ENCODE measurements at regions not wholly inside any gene's neighbourhood (a gene's known extent, or its start where the extent isn't known, plus 50 kb on each side); places are given as distances from the start of the nearest gene placed in this dataset.

DNA sequence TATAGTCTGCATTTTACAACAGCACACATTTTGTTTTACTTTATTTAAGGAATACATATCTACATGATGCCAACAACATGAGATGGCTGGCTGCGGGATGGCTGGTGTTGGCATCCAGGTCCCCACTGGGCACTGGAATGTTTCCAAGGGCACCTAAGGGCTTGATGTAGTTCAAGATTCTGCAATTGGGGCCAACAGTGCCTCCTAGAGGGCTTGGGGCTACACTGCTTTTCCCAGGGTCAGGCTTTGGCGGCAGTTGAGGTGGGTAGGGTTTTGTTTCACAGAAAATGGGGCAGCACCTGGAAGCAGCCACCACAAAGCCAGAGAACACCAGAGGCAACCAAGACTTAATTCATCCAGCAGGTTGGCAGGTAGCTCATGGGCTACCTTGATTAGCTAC is 166.7 kb upstream of the PRNP start:
- Histone ChIP-seq H3K4me3 (ENCODE audit: low read length in 2 of 2) (no peak overlapping the region), H3K9me3 (ENCODE audit: control insufficient read depth in 2 of 2, insufficient read depth in 1 of 2, low read length in 1 of 2) (no peaks in the 10 kb centered on the region), H3K4me1 (ENCODE audit: control insufficient read depth in 2 of 2, insufficient read depth in 2 of 2, low read length in 2 of 2) (peaks cover 5 to 12% of the 10 kb centered on the region in 2 donors), H3K27me3 (ENCODE audit: control insufficient read depth in 2 of 2, insufficient read depth in 1 of 2, low read length in 1 of 2) (no peaks in the 10 kb centered on the region), H3K36me3 (ENCODE audit: control insufficient read depth in 2 of 2, insufficient read depth in 2 of 2, low read length in 1 of 2) (no peaks in the 10 kb centered on the region), H3K27ac (ENCODE audit: low read depth in 1 of 2, low read length in 1 of 2) (no peak overlapping the region)
- WGBS, result 24% methylated on average over 2 of the region's 2 CpGs
- DNase-seq (ENCODE audit: low read depth in 6 of 9, low spot score in 9 of 9), result peak in 7 of 9 donors; percentile 9 to 63 (median 28)

DNA sequence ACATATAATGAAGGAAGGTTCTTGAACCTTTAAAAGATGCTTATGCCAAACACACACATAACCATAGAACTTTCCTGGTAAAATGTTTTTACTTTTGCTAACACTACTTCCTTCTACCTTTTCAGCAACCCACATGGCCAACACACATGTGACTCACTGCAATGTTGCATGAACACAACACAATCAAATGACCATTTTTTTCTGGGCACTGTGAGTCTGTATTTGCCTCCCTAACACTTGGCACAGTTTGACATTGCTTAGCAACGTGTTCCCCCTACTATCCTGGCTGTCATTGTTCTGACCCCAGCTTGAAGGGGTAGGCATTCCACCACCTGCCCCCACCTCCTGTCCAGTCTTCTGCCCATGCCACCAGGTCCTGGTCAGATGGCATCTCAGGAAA is 169.4 kb upstream of the PRNP start:
- H3K36me3 ChIP-seq (ENCODE audit: control insufficient read depth in 2 of 2, insufficient read depth in 2 of 2, low read length in 1 of 2), result no peaks in the 10 kb centered on the region
- no peak overlapping the region for H3K4me3 ChIP-seq (ENCODE audit: low read length in 2 of 2)
- no peak for DNase-seq (ENCODE audit: low read depth in 6 of 9, low spot score in 9 of 9)
- no peaks in the 10 kb centered on the region for H3K9me3 ChIP-seq (ENCODE audit: control insufficient read depth in 2 of 2, insufficient read depth in 1 of 2, low read length in 1 of 2)
- no peak overlapping the region for H3K27ac ChIP-seq (ENCODE audit: low read depth in 1 of 2, low read length in 1 of 2)
- peaks cover 5 to 12% of the 10 kb centered on the region in 2 donors for H3K4me1 ChIP-seq (ENCODE audit: control insufficient read depth in 2 of 2, insufficient read depth in 2 of 2, low read length in 2 of 2)
- 90% methylated on average over 1 of the region's 1 CpG for WGBS
- H3K27me3 ChIP-seq (ENCODE audit: control insufficient read depth in 2 of 2, insufficient read depth in 1 of 2, low read length in 1 of 2), result no peaks in the 10 kb centered on the region

GRCh38 chr20:4513720-4514119 is 172.5 kb upstream of the PRNP start:
- Histone ChIP-seq H3K27ac (ENCODE audit: low read depth in 1 of 2, low read length in 1 of 2) (no peak overlapping the region), H3K9me3 (ENCODE audit: control insufficient read depth in 2 of 2, insufficient read depth in 1 of 2, low read length in 1 of 2) (no peaks in the 10 kb centered on the region), H3K27me3 (ENCODE audit: control insufficient read depth in 2 of 2, insufficient read depth in 1 of 2, low read length in 1 of 2) (no peaks in the 10 kb centered on the region), H3K4me3 (ENCODE audit: low read length in 2 of 2) (no peak overlapping the region), H3K4me1 (ENCODE audit: control insufficient read depth in 2 of 2, insufficient read depth in 2 of 2, low read length in 2 of 2) (no peaks in the 10 kb centered on the region), H3K36me3 (ENCODE audit: control insufficient read depth in 2 of 2, insufficient read depth in 2 of 2, low read length in 1 of 2) (no peaks in the 10 kb centered on the region)
- DNase-seq (ENCODE audit: low read depth in 6 of 9, low spot score in 9 of 9), result no peak

- 86% methylated on average over 3 of the region's 3 CpGs for WGBS
- no peak for DNase-seq (ENCODE audit: low read depth in 6 of 9, low spot score in 9 of 9)
- Histone ChIP-seq H3K36me3 (ENCODE audit: control insufficient read depth in 2 of 2, insufficient read depth in 2 of 2, low read length in 1 of 2) (no peaks in the 10 kb centered on the region), H3K27ac (ENCODE audit: low read depth in 1 of 2, low read length in 1 of 2) (no peak overlapping the region), H3K9me3 (ENCODE audit: control insufficient read depth in 2 of 2, insufficient read depth in 1 of 2, low read length in 1 of 2) (no peaks in the 10 kb centered on the region), H3K4me3 (ENCODE audit: low read length in 2 of 2) (no peak overlapping the region), H3K27me3 (ENCODE audit: control insufficient read depth in 2 of 2, insufficient read depth in 1 of 2, low read length in 1 of 2) (no peaks in the 10 kb centered on the region), H3K4me1 (ENCODE audit: control insufficient read depth in 2 of 2, insufficient read depth in 2 of 2, low read length in 2 of 2) (no peaks in the 10 kb centered on the region)
Observed at GRCh38 chr20:4512891-4513550, 173.2 kb upstream of the PRNP start.

- no peak for DNase-seq (ENCODE audit: low read depth in 6 of 9, low spot score in 9 of 9)
- Histone ChIP-seq H3K4me1 (ENCODE audit: control insufficient read depth in 2 of 2, insufficient read depth in 2 of 2, low read length in 2 of 2) (no peaks in the 10 kb centered on the region), H3K36me3 (ENCODE audit: control insufficient read depth in 2 of 2, insufficient read depth in 2 of 2, low read length in 1 of 2) (no peaks in the 10 kb centered on the region), H3K9me3 (ENCODE audit: control insufficient read depth in 2 of 2, insufficient read depth in 1 of 2, low read length in 1 of 2) (no peaks in the 10 kb centered on the region), H3K4me3 (ENCODE audit: low read length in 2 of 2) (no peak overlapping the region), H3K27me3 (ENCODE audit: control insufficient read depth in 2 of 2, insufficient read depth in 1 of 2, low read length in 1 of 2) (no peaks in the 10 kb centered on the region), H3K27ac (ENCODE audit: low read depth in 1 of 2, low read length in 1 of 2) (no peak overlapping the region)
- 97% methylated on average over 1 of the region's 1 CpG for WGBS
Observed at GRCh38 chr20:4511776-4512175, 174.5 kb upstream of the PRNP start.

DNA sequence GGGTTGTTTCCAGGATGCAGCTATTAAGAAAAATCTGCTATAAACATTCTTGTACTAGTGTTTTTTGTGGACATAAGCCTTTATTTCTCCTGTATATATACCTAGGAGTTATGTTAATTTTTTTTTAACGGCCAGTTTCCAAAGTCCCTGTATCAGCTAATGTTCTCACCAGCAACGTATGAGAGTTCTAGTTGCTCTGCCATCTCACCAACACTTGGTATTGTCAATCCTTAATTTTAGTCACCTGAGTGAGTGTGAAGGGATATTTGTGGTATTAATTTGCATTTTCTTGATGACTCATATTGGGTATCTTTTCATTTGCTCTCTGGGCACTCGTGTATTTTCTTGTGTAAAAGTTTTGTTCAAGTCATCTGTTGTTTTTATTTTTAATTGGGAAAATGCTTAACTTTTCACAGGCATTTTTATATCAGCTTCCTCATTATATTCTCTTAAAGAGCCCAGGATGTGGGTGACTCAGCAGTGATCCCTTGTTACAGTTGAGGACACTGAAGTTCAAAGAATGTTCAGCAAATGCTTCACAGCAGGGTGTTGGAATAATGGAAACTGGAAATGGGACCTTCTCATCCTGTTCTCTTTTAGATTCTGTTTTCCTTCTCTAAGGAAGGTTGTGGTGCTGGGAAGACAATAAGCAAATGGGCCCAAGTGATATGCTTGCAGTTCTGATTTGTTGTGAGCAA is 176.3 kb upstream of the PRNP start:
- Histone ChIP-seq H3K4me3 (ENCODE audit: low read length in 2 of 2) (no peak overlapping the region), H3K27ac (ENCODE audit: low read depth in 1 of 2, low read length in 1 of 2) (no peak overlapping the region), H3K9me3 (ENCODE audit: control insufficient read depth in 2 of 2, insufficient read depth in 1 of 2, low read length in 1 of 2) (no peaks in the 10 kb centered on the region), H3K27me3 (ENCODE audit: control insufficient read depth in 2 of 2, insufficient read depth in 1 of 2, low read length in 1 of 2) (no peaks in the 10 kb centered on the region), H3K4me1 (ENCODE audit: control insufficient read depth in 2 of 2, insufficient read depth in 2 of 2, low read length in 2 of 2) (no peaks in the 10 kb centered on the region), H3K36me3 (ENCODE audit: control insufficient read depth in 2 of 2, insufficient read depth in 2 of 2, low read length in 1 of 2) (no peaks in the 10 kb centered on the region)
- 94% methylated on average over 3 of the region's 3 CpGs for WGBS
- no peak for DNase-seq (ENCODE audit: low read depth in 6 of 9, low spot score in 9 of 9)

- Histone ChIP-seq H3K4me3 (ENCODE audit: low read length in 2 of 2) (no peak overlapping the region), H3K4me1 (ENCODE audit: control insufficient read depth in 2 of 2, insufficient read depth in 2 of 2, low read length in 2 of 2) (no peaks in the 10 kb centered on the region), H3K27ac (ENCODE audit: low read depth in 1 of 2, low read length in 1 of 2) (no peak overlapping the region), H3K27me3 (ENCODE audit: control insufficient read depth in 2 of 2, insufficient read depth in 1 of 2, low read length in 1 of 2) (no peaks in the 10 kb centered on the region), H3K36me3 (ENCODE audit: control insufficient read depth in 2 of 2, insufficient read depth in 2 of 2, low read length in 1 of 2) (no peaks in the 10 kb centered on the region), H3K9me3 (ENCODE audit: control insufficient read depth in 2 of 2, insufficient read depth in 1 of 2, low read length in 1 of 2) (no peaks in the 10 kb centered on the region)
- 98% methylated on average over 3 of the region's 3 CpGs for WGBS
- DNase-seq (ENCODE audit: low read depth in 6 of 9, low spot score in 9 of 9), result no peak
Observed at GRCh38 chr20:4508773-4509172, 177.5 kb upstream of the PRNP start.

GRCh38 chr20:4507288-4507719 is 179.0 kb upstream of the PRNP start:
- WGBS, result 66% methylated on average over 6 of the region's 6 CpGs
- Histone ChIP-seq H3K36me3 (ENCODE audit: control insufficient read depth in 2 of 2, insufficient read depth in 2 of 2, low read length in 1 of 2) (no peaks in the 10 kb centered on the region), H3K4me3 (ENCODE audit: low read length in 2 of 2) (no peak overlapping the region), H3K27ac (ENCODE audit: low read depth in 1 of 2, low read length in 1 of 2) (no peak overlapping the region), H3K4me1 (ENCODE audit: control insufficient read depth in 2 of 2, insufficient read depth in 2 of 2, low read length in 2 of 2) (no peaks in the 10 kb centered on the region), H3K27me3 (ENCODE audit: control insufficient read depth in 2 of 2, insufficient read depth in 1 of 2, low read length in 1 of 2) (no peaks in the 10 kb centered on the region), H3K9me3 (ENCODE audit: control insufficient read depth in 2 of 2, insufficient read depth in 1 of 2, low read length in 1 of 2) (no peaks in the 10 kb centered on the region)
- no peak for DNase-seq (ENCODE audit: low read depth in 6 of 9, low spot score in 9 of 9)

DNA sequence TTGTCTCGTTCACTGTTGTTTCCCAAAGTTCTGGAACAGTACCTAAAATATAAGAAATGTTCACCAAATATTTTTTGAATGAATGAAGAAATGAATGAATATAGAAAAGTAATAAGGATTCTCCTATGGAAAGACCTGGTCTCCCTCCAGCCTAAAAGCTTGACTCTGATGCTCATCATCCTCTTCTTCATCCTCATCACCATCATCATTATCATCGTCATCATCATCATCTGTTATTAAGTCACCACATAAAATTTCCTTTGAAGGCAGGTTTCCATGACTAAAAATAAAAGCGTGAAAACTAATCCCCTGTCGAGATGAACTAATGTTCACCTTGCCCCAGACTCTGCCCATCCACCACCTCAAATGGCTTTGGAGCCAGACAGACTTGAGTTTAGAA is 181.4 kb upstream of the PRNP start:
- DNase-seq (ENCODE audit: low read depth in 6 of 9, low spot score in 9 of 9), result no peak
- peaks cover 0 to 8% of the 10 kb centered on the region in 2 donors for H3K9me3 ChIP-seq (ENCODE audit: control insufficient read depth in 2 of 2, insufficient read depth in 1 of 2, low read length in 1 of 2)
- no peaks in the 10 kb centered on the region for H3K4me1 ChIP-seq (ENCODE audit: control insufficient read depth in 2 of 2, insufficient read depth in 2 of 2, low read length in 2 of 2)
- H3K4me3 ChIP-seq (ENCODE audit: low read length in 2 of 2), result no peak overlapping the region
- no peaks in the 10 kb centered on the region for H3K27me3 ChIP-seq (ENCODE audit: control insufficient read depth in 2 of 2, insufficient read depth in 1 of 2, low read length in 1 of 2)
- H3K36me3 ChIP-seq (ENCODE audit: control insufficient read depth in 2 of 2, insufficient read depth in 2 of 2, low read length in 1 of 2), result no peaks in the 10 kb centered on the region
- WGBS, result 95% methylated on average over 4 of the region's 4 CpGs
- no peak overlapping the region for H3K27ac ChIP-seq (ENCODE audit: low read depth in 1 of 2, low read length in 1 of 2)
